K562 (cell line): ENCODE measurements at regions not wholly inside any gene's neighbourhood (a gene's known extent, or its start where the extent isn't known, plus 50 kb on each side); places are given as distances from the start of the nearest gene placed in this dataset.

Experiments
- ATF7 ChIP-seq: fragments of 450-650 bp; IDR thresholded peaks from 2 replicates; pipeline ENCODE4 v1.7.1; 2014; ENCODE audit warnings: mild to moderate bottlenecking, moderate library complexity
- E2F4 ChIP-seq: sonication (generic); formaldehyde crosslinking; IDR thresholded peaks from 2 replicates; pipeline ENCODE4 v1.8.0; 2022; ENCODE audit warnings: mild to moderate bottlenecking, low read depth, missing genetic modification reagents
- HSF4 ChIP-seq: fragments of 250-450 bp; sonication (Bioruptor Pico); IDR thresholded peaks from 2 replicates; pipeline ENCODE4 v2.1.2; 2022; ENCODE audit warnings: mild to moderate bottlenecking, moderate library complexity, borderline replicate concordance
- IRF9 ChIP-seq: fragments of 450-650 bp; IDR thresholded peaks from 2 replicates; pipeline ENCODE4 v1.6.1; 2016; ENCODE audit warnings: missing biosample characterization, missing genetic modification characterization
- L3MBTL2 ChIP-seq: fragments of 450-650 bp; IDR thresholded peaks from 2 replicates; pipeline ENCODE4 v1.6.1; 2016; ENCODE audit warnings: mild to moderate bottlenecking, moderate library complexity
- MXI1 ChIP-seq: IDR thresholded peaks from 2 replicates; pipeline ENCODE4 v1.6.1; 2011; ENCODE audit warnings: low read depth, mild to moderate bottlenecking, improper control_type of control experiment, low read length
- POLR2A ChIP-seq: fragments of 450-650 bp; conservative IDR thresholded peaks from 2 replicates; pipeline ENCODE4 v1.6.1; 2016
- RCOR1 ChIP-seq, 2 experiments: IDR thresholded peaks; 2 replicates each; pipeline ENCODE4 v1.6.1; 2012; ENCODE audit warnings: low read depth in 2 of 2, low read length in 2 of 2, borderline replicate concordance in 1 of 2, improper control_type of control experiment in 1 of 2
- ZBTB26 ChIP-seq: fragments of 450-650 bp; formaldehyde crosslinking; IDR thresholded peaks from 2 replicates; pipeline ENCODE4 v1.4.0; 2022; ENCODE audit warnings: missing genetic modification characterization
- ZNF408 ChIP-seq: fragments of 250-450 bp; sonication (Bioruptor Pico); IDR thresholded peaks from 2 replicates; pipeline ENCODE4 v1.4.0; 2020; ENCODE audit warnings: low read depth, mild to moderate bottlenecking, moderate library complexity

- TF ChIP-seq IRF9 (no peak), ZNF408 (CRISPR knock-in tag) (no peak), POLR2A (no peak), E2F4 (CRISPR knock-in tag) (no peak), ATF7 (no peak), RCOR1 (IDR thresholded peaks at IDR 0.05; ENCODE audit: borderline replicate concordance in 1 of 2, low read depth in 2 of 2, low read length in 2 of 2) (no peak), L3MBTL2 (no peak), HSF4 (no peak), ZBTB26 (CRISPR knock-in tag) (no peak), MXI1 (no peak)
Measured at GRCh38 chr12:84627593-84627992, 285.0 kb downstream of the SLC6A15 start.
